GM23248 (cell line): ENCODE measurements at regions not wholly inside any gene's neighbourhood (a gene's known extent, or its start where the extent isn't known, plus 50 kb on each side); places are given as distances from the start of the nearest gene placed in this dataset.

Source experiments
- EZH2 ChIP-seq: fragments of 200-600 bp; sonication (generic); IDR thresholded peaks from 2 replicates; pipeline ENCODE4 v1.6.1; 2018; ENCODE audit warnings: antibody characterized with exemption, mild to moderate bottlenecking; ENCODE audit not compliant: insufficient read depth, poor library complexity, severe bottlenecking
- EZH2phosphoT487 ChIP-seq: fragments of 200-600 bp; sonication (generic); IDR thresholded peaks from 2 replicates; pipeline ENCODE4 v1.6.1; 2018; ENCODE audit warnings: antibody characterized with exemption, moderate library complexity, mild to moderate bottlenecking, low read depth; ENCODE audit not compliant: insufficient read depth

DNA sequence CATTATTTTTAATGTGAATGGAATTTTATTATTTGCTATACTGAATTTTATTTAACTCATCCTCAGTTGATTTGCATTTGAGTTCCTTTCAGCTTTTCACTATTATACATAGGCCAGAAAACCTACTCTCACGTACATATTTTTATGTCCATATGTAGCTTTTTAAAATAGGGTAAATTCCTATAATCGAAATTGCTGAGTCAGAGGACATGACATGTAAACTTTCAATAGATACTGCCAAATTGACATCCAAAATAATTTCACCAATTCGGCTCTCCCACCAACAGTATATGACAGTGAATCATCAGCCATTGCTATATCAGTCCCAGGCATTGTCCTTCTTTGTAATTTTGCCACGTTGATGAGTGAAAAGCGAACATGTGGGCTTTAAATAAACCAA is 222.5 kb downstream of the SQOR start:
- TF ChIP-seq EZH2 (no peak), EZH2phosphoT487 (no peak)
